CD4-positive, alpha-beta memory T cell (primary cell): ENCODE measurements at regions not wholly inside any gene's neighbourhood (a gene's known extent, or its start where the extent isn't known, plus 50 kb on each side); places are given as distances from the start of the nearest gene placed in this dataset.

Source experiments
- CTCF ChIA-PET: fragments of 350-600 bp; sonication (Branson Sonifier 250); formaldehyde crosslinking; loops from one replicate; lab custom pipeline; 2021; ENCODE audit warnings: inconsistent platforms; ENCODE audit not compliant: partially characterized antibody; lab: Charles Lee
- POLR2A ChIA-PET: fragments of 350-600 bp; sonication (Branson Sonifier 250); formaldehyde crosslinking; loops from one replicate; lab custom pipeline; 2021; ENCODE audit not compliant: partially characterized antibody; lab: Charles Lee
- DNase-seq, 5 donors: peaks; one replicate each; pipeline versions ENCODE4 v3.0.0 to v3.0.0-alpha.2; 2020 to 2022; ENCODE audit warnings: mixed read lengths in 1 of 5
- H3K27ac ChIP-seq: one replicate; pipeline ENCODE4 v1.7.0; 2013; ENCODE audit warnings: low read depth, low read length
- H3K27me3 ChIP-seq: 2 replicates; pipeline ENCODE4 v1.7.0; 2013; ENCODE audit warnings: mild to moderate bottlenecking, low read length, moderate library complexity; ENCODE audit not compliant: insufficient read depth
- H3K36me3 ChIP-seq: 2 replicates; pipeline ENCODE4 v1.7.0; 2013; ENCODE audit warnings: mild to moderate bottlenecking, low read length, moderate library complexity; ENCODE audit not compliant: insufficient read depth
- H3K4me1 ChIP-seq: 2 replicates; pipeline ENCODE4 v1.7.0; 2013; ENCODE audit warnings: mild to moderate bottlenecking, low read length, moderate library complexity; ENCODE audit not compliant: insufficient read depth
- H3K4me3 ChIP-seq, 2 donors: one replicate each; pipeline ENCODE4 v1.7.0; 2013; ENCODE audit warnings: low read length in 2 of 2, mild to moderate bottlenecking in 1 of 2
- H3K9me3 ChIP-seq, 2 donors: one replicate each; pipeline ENCODE4 v1.7.0; 2013; ENCODE audit warnings: low read length in 2 of 2, control low read depth in 1 of 2; ENCODE audit not compliant: control insufficient read depth in 1 of 2
- H3K27ac Mint-ChIP-seq, 7 donors: one replicate each; pipeline ENCODE4 v1.8.0; 2020 to 2021; ENCODE audit warnings: mixed read lengths in 7 of 7, mild to moderate bottlenecking in 6 of 7, inconsistent platforms in 3 of 7, moderate library complexity in 3 of 7
- H3K27me3 Mint-ChIP-seq, 2 donors: one replicate each; pipeline ENCODE4 v1.8.0; 2020 to 2021; ENCODE audit warnings: mixed read lengths in 2 of 2
- H3K36me3 Mint-ChIP-seq, 2 donors: one replicate each; pipeline ENCODE4 v1.8.0; 2020 to 2021; ENCODE audit warnings: mixed read lengths in 2 of 2, inconsistent platforms in 1 of 2, mild to moderate bottlenecking in 1 of 2
- H3K4me1 Mint-ChIP-seq, 4 donors: one replicate each; pipeline ENCODE4 v1.8.0; 2020 to 2021; ENCODE audit warnings: mixed read lengths in 4 of 4, mild to moderate bottlenecking in 1 of 4
- H3K4me3 Mint-ChIP-seq, 8 donors: one replicate each; pipeline ENCODE4 v1.8.0; 2020 to 2021; ENCODE audit warnings: mixed read lengths in 8 of 8, mild to moderate bottlenecking in 7 of 8, moderate library complexity in 6 of 8, inconsistent platforms in 3 of 8
- H3K9me3 Mint-ChIP-seq, 8 donors: one replicate each; pipeline ENCODE4 v1.8.0; 2020 to 2021; ENCODE audit warnings: mixed read lengths in 8 of 8, mild to moderate bottlenecking in 5 of 8, inconsistent platforms in 3 of 8, moderate library complexity in 1 of 8
- intact Hi-C: fragments of 100-400 bp; cut with micrococcal nuclease; formaldehyde crosslinking; loops from one replicate; pipeline ENCODE4 v1.15.1; 2023

GRCh38 chr6:164415832-164416563 is 893.4 kb downstream of the C6orf118 start:
- POLR2A ChIA-PET = no interaction called here
- CTCF ChIA-PET = no interaction called here
- Histone ChIP-seq H3K4me1 (no peaks in the 10 kb centered on the region), H3K4me3 (no peak overlapping the region), H3K27me3 (no peaks in the 10 kb centered on the region), H3K36me3 (no peaks in the 10 kb centered on the region), H3K27ac (no peak overlapping the region), H3K9me3 (no peaks in the 10 kb centered on the region)
- no peak for DNase-seq
- Mint-ChIP-seq H3K4me1 (no peaks in the 10 kb centered on the region), H3K4me3 (no peak overlapping the region), H3K27me3 (peaks cover 3 to 8% of the 10 kb centered on the region in 2 donors), H3K36me3 (no peaks in the 10 kb centered on the region), H3K27ac (no peak overlapping the region), H3K9me3 (peaks cover 0 to 4% (median 0%) of the 10 kb centered on the region in 8 donors)
- intact Hi-C loops = no loop called here

DNA sequence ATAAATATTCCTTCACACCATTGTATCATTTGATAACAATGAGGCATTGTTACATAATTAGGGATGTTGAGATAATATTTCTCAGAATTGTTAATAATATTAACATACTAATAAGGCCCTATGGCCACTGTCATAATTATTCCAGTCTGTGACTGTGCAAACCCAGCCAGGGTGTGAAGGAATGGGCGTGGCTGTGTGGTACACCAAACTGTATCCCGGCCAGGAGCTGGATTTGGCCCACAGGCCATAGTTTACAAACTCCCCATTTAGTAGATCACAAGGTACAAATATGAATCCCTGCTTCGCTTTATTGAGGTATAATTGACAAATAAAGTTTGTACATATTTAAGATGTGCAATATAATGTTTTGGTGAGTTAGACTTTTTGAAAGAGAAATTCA is 894.7 kb downstream of the C6orf118 start:
- H3K4me1 ChIP-seq = no peaks in the 10 kb centered on the region
- CTCF ChIA-PET = no interaction called here
- peaks cover 0 to 3% (median 0%) of the 10 kb centered on the region in 4 donors for H3K4me1 Mint-ChIP-seq
- no peak overlapping the region for H3K27ac ChIP-seq
- H3K36me3 ChIP-seq = no peaks in the 10 kb centered on the region
- H3K4me3 ChIP-seq = no peak overlapping the region
- H3K27ac Mint-ChIP-seq = no peak overlapping the region
- intact Hi-C loops = no loop called here
- H3K9me3 ChIP-seq = no peaks in the 10 kb centered on the region
- H3K9me3 Mint-ChIP-seq = peaks cover 0 to 1% (median 0%) of the 10 kb centered on the region in 8 donors
- H3K27me3 ChIP-seq = no peaks in the 10 kb centered on the region
- H3K4me3 Mint-ChIP-seq = no peak overlapping the region
- H3K36me3 Mint-ChIP-seq = no peaks in the 10 kb centered on the region
- H3K27me3 Mint-ChIP-seq = peaks cover 3 to 8% of the 10 kb centered on the region in 2 donors
- DNase-seq = no peak
- POLR2A ChIA-PET = no interaction called here

GRCh38 chr6:164412566-164412965 is 896.8 kb downstream of the C6orf118 start:
- ChIA-PET CTCF (no interaction called here), POLR2A (no interaction called here)
- H3K4me1 ChIP-seq = no peaks in the 10 kb centered on the region
- H3K4me3 Mint-ChIP-seq = peak overlapping the region in 1 of 8 donors; percentile 34
- H3K27ac ChIP-seq = no peak overlapping the region
- no peaks in the 10 kb centered on the region for H3K36me3 Mint-ChIP-seq
- H3K9me3 Mint-ChIP-seq = peaks cover 0 to 1% (median 0%) of the 10 kb centered on the region in 8 donors
- H3K27me3 ChIP-seq = no peaks in the 10 kb centered on the region
- no peaks in the 10 kb centered on the region for H3K9me3 ChIP-seq
- no peak overlapping the region for H3K27ac Mint-ChIP-seq
- H3K36me3 ChIP-seq = no peaks in the 10 kb centered on the region
- H3K27me3 Mint-ChIP-seq = peaks cover 3 to 8% of the 10 kb centered on the region in 2 donors
- intact Hi-C loops = no loop called here
- DNase-seq = no peak
- peaks cover 0 to 3% (median 0%) of the 10 kb centered on the region in 4 donors for H3K4me1 Mint-ChIP-seq
- no peak overlapping the region for H3K4me3 ChIP-seq

GRCh38 chr6:164410017-164410416 is 899.4 kb downstream of the C6orf118 start:
- no peak for DNase-seq
- POLR2A ChIA-PET = no interaction called here
- H3K4me1 Mint-ChIP-seq = peaks cover 0 to 3% (median 0%) of the 10 kb centered on the region in 4 donors
- no peak overlapping the region for H3K4me3 Mint-ChIP-seq
- no peaks in the 10 kb centered on the region for H3K9me3 ChIP-seq
- H3K27me3 Mint-ChIP-seq = peaks cover 1 to 8% of the 10 kb centered on the region in 2 donors
- H3K27ac Mint-ChIP-seq = no peak overlapping the region
- H3K4me3 ChIP-seq = no peak overlapping the region
- H3K36me3 Mint-ChIP-seq = no peaks in the 10 kb centered on the region
- no peak overlapping the region for H3K27ac ChIP-seq
- peaks cover 0 to 2% (median 0%) of the 10 kb centered on the region in 8 donors for H3K9me3 Mint-ChIP-seq
- H3K36me3 ChIP-seq = no peaks in the 10 kb centered on the region
- no peaks in the 10 kb centered on the region for H3K4me1 ChIP-seq
- CTCF ChIA-PET = no interaction called here
- H3K27me3 ChIP-seq = no peaks in the 10 kb centered on the region
- intact Hi-C loops = no loop called here

DNA sequence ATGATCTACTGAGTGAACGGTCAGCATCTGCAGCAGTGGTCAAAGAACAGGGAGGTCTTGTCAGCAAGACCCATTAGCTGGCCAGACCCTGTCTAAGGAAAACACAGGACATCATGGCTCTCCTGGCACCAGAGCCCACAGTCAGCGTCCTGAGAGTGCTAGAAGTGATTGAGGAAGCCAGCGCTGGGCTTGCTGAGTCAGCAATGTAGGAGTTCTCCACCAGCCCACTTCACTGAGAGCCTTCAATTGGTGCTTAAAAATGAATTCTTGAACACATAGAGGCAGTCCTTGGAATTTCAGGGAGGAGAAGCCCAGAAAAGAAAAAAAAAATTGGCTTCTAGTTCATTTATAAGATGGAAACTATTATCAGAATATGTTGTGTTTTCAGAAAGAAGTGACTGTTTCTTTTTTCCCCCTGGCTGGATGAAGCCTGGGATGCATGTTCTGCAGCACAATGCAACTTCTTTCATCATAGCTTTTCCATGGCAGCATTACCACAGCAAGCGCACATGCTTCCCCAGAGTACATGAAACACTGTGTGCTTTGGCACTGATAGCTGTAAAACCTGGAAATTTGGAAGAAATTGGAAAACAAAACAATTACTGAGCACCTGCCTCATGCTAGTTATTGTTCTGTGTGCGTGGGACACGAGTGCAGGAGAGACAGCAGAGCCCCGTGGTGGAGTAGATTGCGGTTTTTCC is 899.9 kb downstream of the C6orf118 start:
- Histone ChIP-seq H3K4me1 (no peaks in the 10 kb centered on the region), H3K27ac (no peak overlapping the region), H3K27me3 (no peaks in the 10 kb centered on the region), H3K36me3 (no peaks in the 10 kb centered on the region), H3K4me3 (no peak overlapping the region), H3K9me3 (no peaks in the 10 kb centered on the region)
- CTCF ChIA-PET = no interaction called here
- intact Hi-C loops = no loop called here
- Mint-ChIP-seq H3K4me1 (peaks cover 0 to 3% (median 0%) of the 10 kb centered on the region in 4 donors), H3K27ac (no peak overlapping the region), H3K27me3 (peaks cover 1 to 8% of the 10 kb centered on the region in 2 donors), H3K4me3 (no peak overlapping the region), H3K9me3 (peaks cover 0 to 5% (median 0%) of the 10 kb centered on the region in 8 donors), H3K36me3 (no peaks in the 10 kb centered on the region)
- POLR2A ChIA-PET = no interaction called here
- no peak for DNase-seq

DNA sequence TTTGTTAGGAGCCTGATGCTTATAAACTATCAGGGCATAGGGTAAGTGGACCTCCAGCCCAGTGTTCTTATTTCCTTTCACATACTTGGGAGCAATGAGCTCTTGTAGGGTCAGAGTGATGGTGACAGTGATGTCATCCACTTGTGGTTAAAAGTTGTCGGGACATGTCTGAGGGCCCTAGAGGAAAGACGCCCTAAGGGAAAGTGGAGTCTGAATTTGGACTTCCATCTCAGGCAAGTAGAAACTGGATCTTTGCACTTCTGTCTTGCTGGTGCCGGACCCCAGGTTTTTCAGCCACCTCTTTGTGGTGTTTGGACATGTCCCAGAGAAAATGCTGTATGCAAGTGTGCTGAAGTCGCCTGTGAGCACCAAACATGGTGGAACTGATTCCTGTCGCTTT is 900.5 kb downstream of the C6orf118 start:
- H3K4me1 Mint-ChIP-seq = peaks cover 0 to 3% (median 0%) of the 10 kb centered on the region in 4 donors
- no peak for DNase-seq
- H3K36me3 Mint-ChIP-seq = no peaks in the 10 kb centered on the region
- Histone ChIP-seq H3K36me3 (no peaks in the 10 kb centered on the region), H3K27me3 (no peaks in the 10 kb centered on the region), H3K4me1 (no peaks in the 10 kb centered on the region), H3K9me3 (no peaks in the 10 kb centered on the region), H3K27ac (no peak overlapping the region), H3K4me3 (no peak overlapping the region)
- no peak overlapping the region for H3K4me3 Mint-ChIP-seq
- CTCF ChIA-PET = no interaction called here
- intact Hi-C loops = no loop called here
- H3K9me3 Mint-ChIP-seq = peaks cover 0 to 5% (median 0%) of the 10 kb centered on the region in 8 donors
- H3K27me3 Mint-ChIP-seq = peaks cover 1 to 3% of the 10 kb centered on the region in 2 donors
- POLR2A ChIA-PET = no interaction called here
- H3K27ac Mint-ChIP-seq = no peak overlapping the region

DNA sequence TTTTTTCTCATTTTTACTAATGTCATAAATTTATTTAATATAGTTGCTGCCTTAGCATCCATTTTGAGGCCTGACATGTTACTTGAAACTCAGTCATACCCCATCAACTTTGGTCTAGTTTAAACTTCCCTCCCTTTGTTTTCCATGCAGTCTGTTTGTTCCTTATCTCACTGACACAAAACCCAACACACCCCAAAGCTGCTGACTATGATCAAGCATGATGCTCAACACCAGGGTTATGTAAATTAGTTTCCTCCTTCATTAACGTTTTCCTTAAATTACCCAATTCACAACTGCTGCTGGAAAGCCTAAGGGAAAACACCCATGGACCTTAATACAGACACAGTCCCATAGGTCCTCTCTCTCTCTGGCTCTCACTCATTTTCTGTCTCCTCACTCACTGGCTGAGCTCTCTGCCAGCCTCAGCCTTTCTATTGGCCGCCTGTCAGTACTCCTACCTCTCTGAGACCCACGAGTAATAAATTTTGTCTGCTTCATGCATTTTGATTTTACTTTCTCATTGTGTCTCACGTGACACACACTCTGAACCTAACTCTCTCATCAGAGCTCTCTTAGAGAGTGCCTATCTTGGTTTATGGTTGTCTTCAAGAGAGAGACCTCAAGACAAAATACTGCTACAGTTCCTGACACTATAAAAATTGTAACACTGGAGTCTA is 904.5 kb downstream of the C6orf118 start:
- Mint-ChIP-seq H3K4me1 (peaks cover 0 to 13% (median 3%) of the 10 kb centered on the region in 4 donors), H3K4me3 (no peak overlapping the region), H3K27me3 (no peaks in the 10 kb centered on the region), H3K27ac (no peak overlapping the region), H3K9me3 (peaks cover 0 to 5% (median 0%) of the 10 kb centered on the region in 8 donors), H3K36me3 (no peaks in the 10 kb centered on the region)
- Histone ChIP-seq H3K27me3 (no peaks in the 10 kb centered on the region), H3K4me1 (no peaks in the 10 kb centered on the region), H3K9me3 (no peaks in the 10 kb centered on the region), H3K36me3 (no peaks in the 10 kb centered on the region), H3K27ac (no peak overlapping the region), H3K4me3 (no peak overlapping the region)
- no peak for DNase-seq
- POLR2A ChIA-PET = no interaction called here
- intact Hi-C loops = no loop called here
- CTCF ChIA-PET = no interaction called here
